Peyer's patch (tissue), 4 donors: ENCODE measurements at regions not wholly inside any gene's neighbourhood (a gene's known extent, or its start where the extent isn't known, plus 50 kb on each side); places are given as distances from the start of the nearest gene placed in this dataset.

Experiments
- CTCF ChIP-seq, 6 experiments: fragments of 450-650 bp in 4 of 6; fragments of 200-600 bp in 2 of 6; sonication (generic) in 1 of 6; IDR thresholded peaks; one replicate each; pipeline ENCODE4 v1.5.1; 2017 to 2019; ENCODE audit warnings: antibody characterized with exemption in 6 of 6, mild to moderate bottlenecking in 3 of 6, moderate library complexity in 1 of 6
- POLR2A ChIP-seq, 2 donors: fragments of 450-650 bp; IDR thresholded peaks; one replicate each; pipeline ENCODE4 v1.5.1; 2017; ENCODE audit warnings: antibody characterized with exemption in 2 of 2, mild to moderate bottlenecking in 2 of 2, moderate library complexity in 2 of 2

- TF ChIP-seq CTCF (IDR thresholded peaks at IDR 0.05) (no peak), POLR2A (IDR thresholded peaks at IDR 0.05) (no peak)
Measured at GRCh38 chr5:163869581-163869980, 364.2 kb downstream of the MAT2B start.
